Mucosa of descending colon (tissue), 3 donors: ENCODE measurements at regions not wholly inside any gene's neighbourhood (a gene's known extent, or its start where the extent isn't known, plus 50 kb on each side); places are given as distances from the start of the nearest gene placed in this dataset.

Experiments
- ATAC-seq: fragments of 200-7000 bp; cut with Tn5 transposase; one replicate; pipeline ENCODE4 v1.9.1; 2020; ENCODE audit warnings: mild to moderate bottlenecking, moderate library complexity
- DNase-seq, 3 donors: peaks; one replicate each; pipeline ENCODE4 v3.0.0-alpha.2; 2020
- H3K36me3 ChIP-seq: fragments of 200-600 bp; one replicate; pipeline ENCODE4 v1.8.0; 2021; ENCODE audit warnings: low read depth, mild to moderate bottlenecking
- H3K4me1 ChIP-seq: fragments of 200-600 bp; one replicate; pipeline ENCODE4 v1.8.0; 2021; ENCODE audit warnings: low read depth, mild to moderate bottlenecking
- H3K4me3 ChIP-seq: fragments of 200-600 bp; one replicate; pipeline ENCODE4 v1.8.0; 2021; ENCODE audit warnings: mild to moderate bottlenecking
- H3K9me3 ChIP-seq: fragments of 200-600 bp; one replicate; pipeline ENCODE4 v1.8.0; 2021; ENCODE audit warnings: mild to moderate bottlenecking
- intact Hi-C, 2 donors: fragments of 100-400 bp; cut with DNase I in 1 of 2; cut with micrococcal nuclease in 1 of 2; formaldehyde crosslinking; loops; one replicate each; pipeline versions ENCODE4 v1.11.0 to v1.11.1; 2022; cut with DNase I, micrococcal nuclease
- TF ChIP-seq, protein P1 (sequence below): fragments of 200-600 bp; IDR thresholded peaks from one replicate; pipeline ENCODE4 v1.8.0; 2022; ENCODE audit warnings: antibody characterized with exemption, mild to moderate bottlenecking
- donor health status: DM: no; HTN: no; CAD: no; lungs with moderate emphysema.
- donor health status: DM: no; HTN: no; CAD: no.
- donor health status: DM: no; HTN: yes; CAD: no.

DNA sequence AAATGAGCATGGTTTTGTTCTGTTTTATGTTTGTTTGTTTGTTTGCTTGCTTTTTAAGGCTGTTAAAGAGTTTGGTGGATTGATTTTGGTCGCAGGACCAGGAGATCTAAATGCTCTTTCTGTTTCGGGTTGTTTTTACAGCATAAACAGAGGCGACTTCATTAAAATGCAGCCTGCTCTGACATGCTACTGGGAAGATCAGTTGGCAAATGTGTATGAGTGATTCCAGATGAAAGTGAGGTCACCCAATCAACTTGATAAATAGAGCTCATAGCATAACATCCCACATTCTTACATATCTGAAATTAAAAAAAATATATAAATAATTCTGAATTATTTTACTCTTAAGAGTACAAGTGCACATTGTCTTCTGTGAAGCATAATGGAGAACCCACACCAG is 947.7 kb downstream of the GALC start:
- ATAC-seq = no peak
- intact Hi-C loops = no loop called here
- TF ChIP-seq, protein P1, sequence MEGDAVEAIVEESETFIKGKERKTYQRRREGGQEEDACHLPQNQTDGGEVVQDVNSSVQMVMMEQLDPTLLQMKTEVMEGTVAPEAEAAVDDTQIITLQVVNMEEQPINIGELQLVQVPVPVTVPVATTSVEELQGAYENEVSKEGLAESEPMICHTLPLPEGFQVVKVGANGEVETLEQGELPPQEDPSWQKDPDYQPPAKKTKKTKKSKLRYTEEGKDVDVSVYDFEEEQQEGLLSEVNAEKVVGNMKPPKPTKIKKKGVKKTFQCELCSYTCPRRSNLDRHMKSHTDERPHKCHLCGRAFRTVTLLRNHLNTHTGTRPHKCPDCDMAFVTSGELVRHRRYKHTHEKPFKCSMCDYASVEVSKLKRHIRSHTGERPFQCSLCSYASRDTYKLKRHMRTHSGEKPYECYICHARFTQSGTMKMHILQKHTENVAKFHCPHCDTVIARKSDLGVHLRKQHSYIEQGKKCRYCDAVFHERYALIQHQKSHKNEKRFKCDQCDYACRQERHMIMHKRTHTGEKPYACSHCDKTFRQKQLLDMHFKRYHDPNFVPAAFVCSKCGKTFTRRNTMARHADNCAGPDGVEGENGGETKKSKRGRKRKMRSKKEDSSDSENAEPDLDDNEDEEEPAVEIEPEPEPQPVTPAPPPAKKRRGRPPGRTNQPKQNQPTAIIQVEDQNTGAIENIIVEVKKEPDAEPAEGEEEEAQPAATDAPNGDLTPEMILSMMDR = no peak
- Histone ChIP-seq H3K36me3 (no peaks in the 10 kb centered on the region), H3K4me3 (no peak overlapping the region), H3K4me1 (no peaks in the 10 kb centered on the region), H3K9me3 (peaks cover 22% of the 10 kb centered on the region)
- no peak for DNase-seq

DNA sequence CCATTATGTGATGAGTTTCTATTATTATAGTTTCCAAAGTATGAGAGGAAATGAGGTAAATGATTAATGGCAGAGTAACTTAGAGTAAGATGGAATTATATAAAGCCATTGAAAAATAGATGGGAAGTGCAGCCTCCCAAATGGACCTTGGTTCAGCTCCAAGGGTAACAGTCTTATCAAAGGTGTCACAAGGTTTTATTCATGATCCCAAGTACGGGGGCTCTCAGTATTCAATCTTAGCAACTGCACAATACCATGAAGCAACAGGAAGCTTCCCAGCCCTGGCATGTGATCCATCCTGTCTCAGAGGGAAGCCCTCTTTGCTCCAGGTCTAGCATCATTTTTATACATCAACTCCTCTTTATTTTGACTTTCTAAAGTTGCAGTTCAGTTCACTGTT is 948.2 kb downstream of the GALC start:
- ATAC-seq (no peak), DNase-seq (no peak)
- no peaks in the 10 kb centered on the region for H3K4me1 ChIP-seq
- H3K4me3 ChIP-seq = no peak overlapping the region
- peaks cover 22% of the 10 kb centered on the region for H3K9me3 ChIP-seq
- TF ChIP-seq, protein P1 = no peak
- intact Hi-C loops = no loop called here
- H3K36me3 ChIP-seq = no peaks in the 10 kb centered on the region

DNA sequence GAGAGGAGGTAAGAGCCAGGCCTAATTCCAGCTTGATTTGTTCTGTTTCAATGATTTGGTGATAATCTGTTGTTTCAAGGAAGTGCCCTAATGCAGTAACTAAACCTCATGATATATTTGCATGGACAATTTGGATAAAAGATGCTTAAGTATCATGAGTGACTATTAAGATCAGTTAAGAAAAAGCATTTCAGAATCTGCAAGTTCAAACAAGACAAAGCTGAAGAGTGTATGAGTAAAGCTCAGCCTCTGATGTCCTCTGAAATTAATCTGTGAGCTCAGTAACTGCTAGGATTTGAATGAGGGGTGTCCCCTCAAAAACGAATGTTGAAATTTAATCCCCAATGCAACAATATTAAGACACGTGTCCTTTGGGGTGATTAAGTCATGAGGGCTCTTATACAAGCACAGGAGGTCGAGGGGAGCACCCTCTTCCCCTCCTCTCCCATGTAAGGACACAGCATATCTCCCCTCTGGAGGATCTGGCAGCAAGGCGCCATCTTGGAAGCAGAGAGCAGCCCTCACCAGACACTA is 949.2 kb downstream of the GALC start:
- intact Hi-C loops = no loop called here

DNA sequence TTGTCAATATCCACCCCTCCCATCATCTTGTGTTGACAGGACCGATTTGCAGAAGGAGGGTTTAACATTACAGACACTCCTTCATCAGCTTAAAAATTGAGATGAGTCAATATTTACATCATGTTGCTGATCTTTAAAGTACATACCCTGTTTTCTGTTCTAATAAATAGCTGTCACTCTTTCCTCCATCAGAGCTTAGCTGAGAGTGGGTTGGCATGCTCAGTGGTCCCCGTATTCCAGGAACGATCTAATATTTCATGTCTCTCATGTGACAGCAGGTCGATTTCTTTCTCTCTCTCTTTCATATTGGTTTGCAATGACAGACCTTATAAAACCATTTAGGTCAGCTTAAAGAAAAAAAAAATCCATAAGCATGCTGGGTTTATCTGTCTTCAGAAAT is 950.6 kb downstream of the GALC start:
- no peak for ATAC-seq
- Histone ChIP-seq H3K4me3 (no peak overlapping the region), H3K9me3 (peaks cover 31% of the 10 kb centered on the region), H3K36me3 (no peaks in the 10 kb centered on the region), H3K4me1 (no peaks in the 10 kb centered on the region)
- TF ChIP-seq, protein P1 = no peak
- no peak for DNase-seq
- intact Hi-C loops = no loop called here

More for the DNA sequence above, 949.2 kb downstream of the GALC start:
- Histone ChIP-seq H3K36me3 (no peaks in the 10 kb centered on the region), H3K9me3 (peaks cover 25% of the 10 kb centered on the region), H3K4me1 (no peaks in the 10 kb centered on the region), H3K4me3 (no peak overlapping the region)
- ATAC-seq = no peak
- TF ChIP-seq, protein P1 = no peak
- DNase-seq = no peak

DNA sequence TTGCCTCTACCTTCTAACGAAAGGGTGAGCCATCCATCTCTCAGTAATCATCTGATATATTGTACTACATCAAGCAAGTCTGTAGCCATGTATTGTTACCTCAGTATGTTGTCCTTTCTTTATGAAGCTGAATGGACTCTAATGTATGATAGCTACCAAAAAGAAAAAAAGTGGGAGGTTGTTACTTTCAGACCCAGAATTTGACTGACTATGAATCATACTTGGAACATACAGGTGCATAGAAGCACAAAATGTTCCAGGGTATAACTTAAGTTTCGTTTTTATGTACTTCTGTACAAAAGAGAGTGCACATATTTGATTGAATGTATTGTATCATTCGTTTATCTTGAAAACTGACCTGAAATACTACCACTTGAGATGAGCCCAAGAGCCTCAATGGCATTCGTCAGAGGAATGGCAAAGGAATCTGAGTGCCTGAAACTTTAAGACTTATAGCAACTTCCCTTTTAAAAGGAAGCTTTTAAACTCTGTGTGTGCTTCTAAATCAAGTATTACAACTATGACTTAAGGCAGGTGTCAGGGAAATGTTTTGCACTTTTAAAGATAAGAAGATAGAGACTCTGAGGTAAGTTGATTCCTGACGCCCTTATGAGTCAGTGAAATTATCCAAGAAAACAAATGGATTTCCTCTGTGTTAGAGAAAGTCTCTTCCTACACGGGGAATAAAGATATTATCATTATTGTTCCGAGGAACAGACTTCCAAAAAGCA is 951.5 kb downstream of the GALC start:
- DNase-seq (no peak), ATAC-seq (no peak)
- no peaks in the 10 kb centered on the region for H3K4me1 ChIP-seq
- intact Hi-C loops = no loop called here
- TF ChIP-seq, protein P1 = no peak
- no peaks in the 10 kb centered on the region for H3K36me3 ChIP-seq
- no peak overlapping the region for H3K4me3 ChIP-seq
- H3K9me3 ChIP-seq = peaks cover 35% of the 10 kb centered on the region
